Activated naive CD4-positive, alpha-beta T cell (primary cell): ENCODE measurements at regions not wholly inside any gene's neighbourhood (a gene's known extent, or its start where the extent isn't known, plus 50 kb on each side); places are given as distances from the start of the nearest gene placed in this dataset.

Experiments used
- DNase-seq, 4 experiments: peaks; one replicate each; lab custom pipeline; 2025; lab: John Stamatoyannopoulos, UW

- no peak for DNase-seq
Measured at GRCh38 chr2:2528846-2529245, 197.8 kb upstream of the MYT1L start.

GRCh38 chr2:2527148-2527547 lies 196.1 kb upstream of the MYT1L start:
- no peak for DNase-seq

- DNase-seq: no peak
Measured at GRCh38 chr2:2524348-2524941, 193.4 kb upstream of the MYT1L start.

- DNase-seq: no peak
Measured at GRCh38 chr2:2523461-2524347, 192.6 kb upstream of the MYT1L start.

GRCh38 chr2:2520401-2520811 lies 189.3 kb upstream of the MYT1L start:
- DNase-seq: no peak

GRCh38 chr2:2519381-2519780 lies 188.3 kb upstream of the MYT1L start:
- DNase-seq: no peak

- no peak for DNase-seq
Measured at GRCh38 chr2:2517399-2517798, 186.3 kb upstream of the MYT1L start.

- DNase-seq: no peak
Measured at GRCh38 chr2:2516386-2516785, 185.3 kb upstream of the MYT1L start.

- DNase-seq: no peak
Measured at GRCh38 chr2:2512931-2513330, 181.9 kb upstream of the MYT1L start.

GRCh38 chr2:2507417-2507997 lies 176.4 kb upstream of the MYT1L start:
- no peak for DNase-seq

- DNase-seq: no peak
Measured at GRCh38 chr2:2506536-2506935, 175.5 kb upstream of the MYT1L start.

- no peak for DNase-seq
Measured at GRCh38 chr2:2505604-2506003, 174.5 kb upstream of the MYT1L start.

GRCh38 chr2:2503864-2504418 lies 172.9 kb upstream of the MYT1L start:
- no peak for DNase-seq

- DNase-seq: no peak
Measured at GRCh38 chr2:2502201-2502549, 171.1 kb upstream of the MYT1L start.

GRCh38 chr2:2501454-2502200 lies 170.6 kb upstream of the MYT1L start:
- no peak for DNase-seq

- no peak for DNase-seq
Measured at GRCh38 chr2:2495606-2496005, 164.5 kb upstream of the MYT1L start.

GRCh38 chr2:2493496-2493895 lies 162.4 kb upstream of the MYT1L start:
- DNase-seq: no peak

- DNase-seq: no peak
Measured at GRCh38 chr2:2492800-2493199, 161.7 kb upstream of the MYT1L start.

- DNase-seq: no peak
Measured at GRCh38 chr2:2491964-2492363, 160.9 kb upstream of the MYT1L start.

- no peak for DNase-seq
Measured at GRCh38 chr2:2484301-2484700, 153.2 kb upstream of the MYT1L start.

GRCh38 chr2:2482851-2483250 lies 151.8 kb upstream of the MYT1L start:
- DNase-seq: no peak

- no peak for DNase-seq
Measured at GRCh38 chr2:2472881-2473280, 141.8 kb upstream of the MYT1L start.
